H9 (cell line): ENCODE measurements at regions not wholly inside any gene's neighbourhood (a gene's known extent, or its start where the extent isn't known, plus 50 kb on each side); places are given as distances from the start of the nearest gene placed in this dataset.

ENCODE experiments used
- DNase-seq: peaks from one replicate; pipeline ENCODE4 v3.0.0-alpha.2; 2017
- H2AFZ ChIP-seq: one replicate; pipeline ENCODE4 v1.6.1; 2013; ENCODE audit warnings: mild to moderate bottlenecking, low read length, control low read depth, moderate library complexity
- H2AK5ac ChIP-seq: 2 replicates; pipeline ENCODE4 v1.6.1; 2013; ENCODE audit warnings: low read length, control low read depth, mixed read lengths; ENCODE audit not compliant: insufficient read length
- H2BK120ac ChIP-seq: one replicate; pipeline ENCODE4 v1.6.1; 2013; ENCODE audit warnings: low read depth, mild to moderate bottlenecking, low read length, control low read depth, inconsistent platforms; ENCODE audit not compliant: poor library complexity, severe bottlenecking
- H2BK12ac ChIP-seq: 2 replicates; pipeline ENCODE4 v1.6.1; 2013; ENCODE audit warnings: low read length, control low read depth, mixed read lengths, low read depth; ENCODE audit not compliant: insufficient read length
- H2BK15ac ChIP-seq: 2 replicates; pipeline ENCODE4 v1.6.1; 2013; ENCODE audit warnings: low read depth, low read length, control low read depth
- H2BK20ac ChIP-seq: one replicate; pipeline ENCODE4 v1.6.1; 2013; ENCODE audit warnings: low read depth, mild to moderate bottlenecking, low read length, control low read depth, inconsistent platforms; ENCODE audit not compliant: poor library complexity, severe bottlenecking
- H2BK5ac ChIP-seq: 2 replicates; pipeline ENCODE4 v1.6.1; 2013; ENCODE audit warnings: low read length, control low read depth, mixed read lengths; ENCODE audit not compliant: insufficient read length
- H3K14ac ChIP-seq: 2 replicates; pipeline ENCODE4 v1.6.1; 2013; ENCODE audit warnings: low read length, control low read depth; ENCODE audit not compliant: insufficient read depth
- H3K18ac ChIP-seq: 2 replicates; pipeline ENCODE4 v1.6.1; 2013; ENCODE audit warnings: low read depth, mild to moderate bottlenecking, mixed read lengths, low read length, control low read depth; ENCODE audit not compliant: insufficient read length
- H3K23ac ChIP-seq: 2 replicates; pipeline ENCODE4 v1.6.1; 2013; ENCODE audit warnings: low read length, control low read depth, mixed read lengths, low read depth; ENCODE audit not compliant: insufficient read length
- H3K23me2 ChIP-seq: 2 replicates; pipeline ENCODE4 v1.6.1; 2013; ENCODE audit warnings: low read depth, mild to moderate bottlenecking, mixed read lengths, low read length, control low read depth; ENCODE audit not compliant: insufficient read length, poor library complexity, severe bottlenecking
- H3K27ac ChIP-seq: 2 replicates; pipeline ENCODE4 v1.5.1; 2013; ENCODE audit warnings: low read length, control low read depth, mixed read lengths, low read depth; ENCODE audit not compliant: insufficient read length
- H3K27me3 ChIP-seq: 2 replicates; pipeline ENCODE4 v1.6.1; 2013; ENCODE audit warnings: low read length, control low read depth, inconsistent platforms; ENCODE audit not compliant: insufficient read depth
- H3K4ac ChIP-seq: 2 replicates; pipeline ENCODE4 v1.6.1; 2013; ENCODE audit warnings: low read depth, mild to moderate bottlenecking, control low read depth, inconsistent platforms, low read length, moderate library complexity
- H3K4me1 ChIP-seq: 2 replicates; pipeline ENCODE4 v1.6.1; 2013; ENCODE audit warnings: low read length, control low read depth, inconsistent platforms; ENCODE audit not compliant: insufficient read depth
- H3K4me2 ChIP-seq: 2 replicates; pipeline ENCODE4 v1.6.1; 2013; ENCODE audit warnings: low read length, control low read depth, mixed read lengths; ENCODE audit not compliant: insufficient read length, insufficient read depth
- H3K56ac ChIP-seq: 2 replicates; pipeline ENCODE4 v1.6.1; 2013; ENCODE audit warnings: low read depth, mild to moderate bottlenecking, mixed read lengths, low read length, control low read depth; ENCODE audit not compliant: insufficient read length
- H3K79me1 ChIP-seq: 2 replicates; pipeline ENCODE4 v1.6.1; 2013; ENCODE audit warnings: low read depth, mild to moderate bottlenecking, moderate library complexity, low read length, control low read depth, inconsistent platforms; ENCODE audit not compliant: insufficient read depth, poor library complexity, severe bottlenecking
- H3K79me2 ChIP-seq: 2 replicates; pipeline ENCODE4 v1.6.1; 2013; ENCODE audit warnings: low read length, control low read depth, inconsistent platforms; ENCODE audit not compliant: insufficient read depth
- H3K9ac ChIP-seq: 2 replicates; pipeline ENCODE4 v1.6.1; 2013; ENCODE audit warnings: low read length, control low read depth, mixed read lengths; ENCODE audit not compliant: insufficient read length; ENCODE audit errors: extremely low read depth
- H3K9me3 ChIP-seq: one replicate; pipeline ENCODE4 v1.6.1; 2013; ENCODE audit warnings: low read depth, low read length, inconsistent platforms; ENCODE audit not compliant: control insufficient read depth
- H3T11ph ChIP-seq: one replicate; pipeline ENCODE4 v1.6.1; 2013; ENCODE audit warnings: mild to moderate bottlenecking, low read length, control low read depth, inconsistent platforms
- H4K20me1 ChIP-seq: one replicate; pipeline ENCODE4 v1.6.1; 2013; ENCODE audit not compliant: control insufficient read depth, insufficient read length, insufficient read depth
- H4K5ac ChIP-seq: 2 replicates; pipeline ENCODE4 v1.6.1; 2013; ENCODE audit warnings: low read depth, mild to moderate bottlenecking, mixed read lengths, low read length, control low read depth; ENCODE audit not compliant: insufficient read length
- H4K8ac ChIP-seq: replicated peaks from 2 replicates; pipeline ENCODE4 v1.6.1; 2013; ENCODE audit warnings: low read length, control low read depth, mixed read lengths, low read depth; ENCODE audit not compliant: insufficient read length
- H4K91ac ChIP-seq: 2 replicates; pipeline ENCODE4 v1.6.1; 2013; ENCODE audit warnings: low read depth, mild to moderate bottlenecking, moderate library complexity, mixed read lengths, low read length, control low read depth; ENCODE audit not compliant: insufficient read length
- H3K27ac Mint-ChIP-seq, 3 experiments: 2 replicates in 2 of 3; 3 replicates in 1 of 3; pipeline ENCODE4 v1.8.0; 2020 to 2021; ENCODE audit warnings: mixed read lengths in 3 of 3, mild to moderate bottlenecking in 1 of 3, moderate library complexity in 1 of 3
- H3K27me3 Mint-ChIP-seq: 2 replicates; pipeline ENCODE4 v1.8.0; 2021; ENCODE audit warnings: low read depth, mild to moderate bottlenecking, moderate library complexity, mixed read lengths
- H3K36me3 Mint-ChIP-seq, 3 experiments: 2 replicates in 2 of 3; 3 replicates in 1 of 3; pipeline ENCODE4 v1.8.0; 2020 to 2021; ENCODE audit warnings: low read depth in 3 of 3, mixed read lengths in 3 of 3; ENCODE audit not compliant: insufficient read depth in 1 of 3
- H3K4me1 Mint-ChIP-seq, 2 experiments: 2 replicates each; pipeline ENCODE4 v1.8.0; 2020; ENCODE audit warnings: mixed read lengths in 2 of 2
- H3K4me3 Mint-ChIP-seq, 2 experiments: 2 replicates in 1 of 2; 3 replicates in 1 of 2; pipeline ENCODE4 v1.8.0; 2020 to 2021; ENCODE audit warnings: mild to moderate bottlenecking in 2 of 2, mixed read lengths in 2 of 2, moderate library complexity in 1 of 2
- H3K9me3 Mint-ChIP-seq, 2 experiments: 2 replicates in 1 of 2; 3 replicates in 1 of 2; pipeline ENCODE4 v1.8.0; 2020; ENCODE audit warnings: mild to moderate bottlenecking in 2 of 2, mixed read lengths in 2 of 2, moderate library complexity in 1 of 2
- CTCF ChIP-seq: fragments of 200-600 bp; sonication (generic); conservative IDR thresholded peaks from 3 replicates; pipeline ENCODE4 v1.8.0; 2021; ENCODE audit warnings: antibody characterized with exemption, mild to moderate bottlenecking
- WGBS: extraction: QIAGEN DNeasy Blood & Tissue Kit; methylation state at CpG from one replicate; pipeline ENCODE4 v1.1.7; 2013; ENCODE audit warnings: missing lambda C conversion rate, low lambda C conversion rate, mixed read lengths; ENCODE audit not compliant: insufficient read length; ENCODE audit errors: extremely low coverage; 5-methylcytosine and 5-hydroxymethylcytosine counted together

GRCh38 chr12:75709503-75709902 lies 198.1 kb upstream of the KRR1 start:
- no peak for TF ChIP-seq CTCF
- Histone ChIP-seq H3K18ac (no peak overlapping the region), H3K4me1 (peaks cover 8% of the 10 kb centered on the region; the same call in 1 of the 2 replicates), H3K27ac (no peak overlapping the region), H3K56ac (no peak overlapping the region), H4K8ac (no peak overlapping the region), H3K4ac (no peak overlapping the region), H2BK20ac (no peak overlapping the region), H3K79me2 (no peaks in the 10 kb centered on the region), H4K5ac (no peak overlapping the region), H3K14ac (no peak overlapping the region), H3K23ac (no peak overlapping the region), H2BK12ac (no peak overlapping the region), H4K91ac (no peak overlapping the region), H2BK5ac (no peak overlapping the region), H2BK120ac (no peak overlapping the region), H3T11ph (no peak overlapping the region), H3K9ac (no peak overlapping the region), H2AK5ac (no peak overlapping the region), H3K79me1 (no peaks in the 10 kb centered on the region), H3K4me2 (no peak overlapping the region), H4K20me1 (no peaks in the 10 kb centered on the region), H3K9me3 (no peaks in the 10 kb centered on the region), H2BK15ac (no peak overlapping the region), H3K27me3 (no peaks in the 10 kb centered on the region), H3K23me2 (no peaks in the 10 kb centered on the region), H2AFZ (no peak overlapping the region)
- no peaks in the 10 kb centered on the region for H3K9me3 Mint-ChIP-seq
- no peak overlapping the region for H3K4me3 Mint-ChIP-seq
- H3K27me3 Mint-ChIP-seq = no peaks in the 10 kb centered on the region; the same call in 1 of the 2 replicates
- DNase-seq = no peak
- no CpG with 5 or more reads among the region's 2 CpGs for WGBS
- peaks cover 42 to 46% of the 10 kb centered on the region in 2 experiments for H3K4me1 Mint-ChIP-seq
- no peaks in the 10 kb centered on the region for H3K36me3 Mint-ChIP-seq
- no peak overlapping the region for H3K27ac Mint-ChIP-seq
